ENCODE measurements at regions not wholly inside any gene's neighbourhood (a gene's known extent, or its start where the extent isn't known, plus 50 kb on each side); places are given as distances from the start of the nearest gene placed in this dataset.
A peak's percentile ranks its signal among the peaks of the same experiment; 100 is the strongest.

- TF ChIP-seq ZNF695 (CRISPR knock-in tag; IDR thresholded peaks at IDR 0.05) (no peak), ZNF644 (tag; IDR thresholded peaks at IDR 0.05; ENCODE audit: low read depth) (no peak)
- TF ChIP-seq, protein P1, sequence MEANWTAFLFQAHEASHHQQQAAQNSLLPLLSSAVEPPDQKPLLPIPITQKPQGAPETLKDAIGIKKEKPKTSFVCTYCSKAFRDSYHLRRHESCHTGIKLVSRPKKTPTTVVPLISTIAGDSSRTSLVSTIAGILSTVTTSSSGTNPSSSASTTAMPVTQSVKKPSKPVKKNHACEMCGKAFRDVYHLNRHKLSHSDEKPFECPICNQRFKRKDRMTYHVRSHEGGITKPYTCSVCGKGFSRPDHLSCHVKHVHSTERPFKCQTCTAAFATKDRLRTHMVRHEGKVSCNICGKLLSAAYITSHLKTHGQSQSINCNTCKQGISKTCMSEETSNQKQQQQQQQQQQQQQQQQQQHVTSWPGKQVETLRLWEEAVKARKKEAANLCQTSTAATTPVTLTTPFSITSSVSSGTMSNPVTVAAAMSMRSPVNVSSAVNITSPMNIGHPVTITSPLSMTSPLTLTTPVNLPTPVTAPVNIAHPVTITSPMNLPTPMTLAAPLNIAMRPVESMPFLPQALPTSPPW (CRISPR knock-in tag; IDR thresholded peaks at IDR 0.05): no peak
Observed at GRCh38 chr11:96794152-96794551, 404.3 kb downstream of the JRKL start (continued).

- Histone ChIP-seq H3K27me3 (ENCODE audit: control insufficient read depth in 2 of 2, insufficient read depth in 2 of 2, low read length in 2 of 2) (no peaks in the 10 kb centered on the region), H3K9me1 (ENCODE audit: control insufficient read depth, insufficient read depth, low read length) (no peaks in the 10 kb centered on the region), H3K9ac (ENCODE audit: insufficient read depth in 1 of 2, low read depth in 2 of 2, low read length in 2 of 2) (peak overlapping the region in 1 of 2 experiments; percentile 12; a peak in 1 of 4 replicates), H4K20me1 (replicated peaks; ENCODE audit: control insufficient read depth, insufficient read depth, low read length) (no peaks in the 10 kb centered on the region), H3K4me1 (replicated peaks in 1 of 2; ENCODE audit: control insufficient read depth in 2 of 2, insufficient read depth in 2 of 2, low read length in 2 of 2) (no peaks in the 10 kb centered on the region; a peak in 1 of 5 replicates), H3K4me2 (ENCODE audit: insufficient read depth, low read length) (peak overlapping the region; percentile 39), H3K79me2 (ENCODE audit: control insufficient read depth, insufficient read depth, low read length) (no peaks in the 10 kb centered on the region), H3K27ac (ENCODE audit: extremely low read depth, low read depth, low read length) (peak overlapping the region; percentile 25; the same call in 1 of the 3 replicates), H2AFZ (ENCODE audit: low read depth, low read length) (peak overlapping the region; percentile 61), H3K4me3 (no peak overlapping the region), H3K36me3 (ENCODE audit: control insufficient read depth, insufficient read depth, low read length) (no peaks in the 10 kb centered on the region), H3K9me3 (replicated peaks; ENCODE audit: control insufficient read depth, insufficient read depth, low read depth, low read length) (no peaks in the 10 kb centered on the region)
- intact Hi-C loops (cut with micrococcal nuclease): no loop called here
- CTCF ChIA-PET (ENCODE audit: low intra/inter-chr PET ratio): no interaction called here
- ATAC-seq (peak; percentile 78), DNase-seq (ENCODE audit: extremely low read depth in 1 of 4, low spot score in 3 of 4) (peak in 2 of 4 experiments; percentile 19 to 63), FAIRE-seq (peak; percentile 83)
- POLR2A ChIA-PET: no interaction called here
- WGBS (ENCODE audit: insufficient coverage, low coverage, missing lambda C conversion rate): 0% methylated on average over 1 of the region's 1 CpG
- BruUV-seq (replicated peaks): no TSS peak
- in situ Hi-C loops (cut with MboI): no loop called here
- TF ChIP-seq CBFA2T3 (IDR thresholded peaks at IDR 0.05) (peak; percentile 70), MEF2D (tag; conservative IDR thresholded peaks at IDR 0.05; ENCODE audit: low read depth) (peak; percentile 51; the same call in 1 of the 2 replicates), NCOR1 (IDR thresholded peaks at IDR 0.05) (peak; percentile 46; the same call in 1 of the 2 replicates), ZBTB1 (CRISPR knock-in tag; IDR thresholded peaks at IDR 0.05; ENCODE audit: borderline replicate concordance, low read depth) (no peak), MEF2A (IDR thresholded peaks at IDR 0.05; ENCODE audit: control insufficient read depth, low read depth, low read length) (peak; percentile 75), GTF2B (IDR thresholded peaks at IDR 0.05; ENCODE audit: extremely low read depth, insufficient read length) (no peak), ZBTB40 (IDR thresholded peaks at IDR 0.05) (peak; percentile 58), ZBTB40 (CRISPR knock-in tag; IDR thresholded peaks at IDR 0.05) (no peak)
Observed at GRCh38 chr11:96798445-96798844, 408.6 kb downstream of the JRKL start.

Measured in K562 (cell line).